ENCODE measurements at regions not wholly inside any gene's neighbourhood (a gene's known extent, or its start where the extent isn't known, plus 50 kb on each side); places are given as distances from the start of the nearest gene placed in this dataset.

GRCh38 chr9:12204512-12204911, 488.7 kb upstream of the TYRP1 start:
- Mint-ChIP-seq H3K4me3 (no peak overlapping the region), H3K9me3 (peaks cover 0 to 2% (median 0%) of the 10 kb centered on the region in 3 donors), H3K27ac (no peak overlapping the region), H3K27me3 (no peaks in the 10 kb centered on the region), H3K36me3 (no peaks in the 10 kb centered on the region), H3K4me1 (no peaks in the 10 kb centered on the region)

GRCh38 chr9:12212860-12213259, 480.3 kb upstream of the TYRP1 start:
- Mint-ChIP-seq H3K27me3 (no peaks in the 10 kb centered on the region), H3K36me3 (no peaks in the 10 kb centered on the region), H3K4me1 (no peaks in the 10 kb centered on the region), H3K9me3 (peaks cover 0 to 4% (median 1%) of the 10 kb centered on the region in 3 donors), H3K27ac (no peak overlapping the region), H3K4me3 (no peak overlapping the region)

GRCh38 chr9:12221470-12221869, 471.7 kb upstream of the TYRP1 start:
- Mint-ChIP-seq H3K4me1 (no peaks in the 10 kb centered on the region), H3K9me3 (peaks cover 0 to 8% (median 0%) of the 10 kb centered on the region in 3 donors), H3K27me3 (no peaks in the 10 kb centered on the region), H3K36me3 (no peaks in the 10 kb centered on the region), H3K27ac (no peak overlapping the region), H3K4me3 (no peak overlapping the region)

GRCh38 chr9:12224449-12224848, 468.7 kb upstream of the TYRP1 start:
- H3K36me3 Mint-ChIP-seq: no peaks in the 10 kb centered on the region
- no peaks in the 10 kb centered on the region for H3K4me1 Mint-ChIP-seq
- no peak overlapping the region for H3K4me3 Mint-ChIP-seq

GRCh38 chr9:12230708-12231107, 462.5 kb upstream of the TYRP1 start:
- H3K9me3 Mint-ChIP-seq: peaks cover 8 to 16% (median 14%) of the 10 kb centered on the region in 3 donors
- no peaks in the 10 kb centered on the region for H3K36me3 Mint-ChIP-seq
- H3K27me3 Mint-ChIP-seq: no peaks in the 10 kb centered on the region
- H3K4me3 Mint-ChIP-seq: no peak overlapping the region
- H3K4me1 Mint-ChIP-seq: no peaks in the 10 kb centered on the region
- H3K27ac Mint-ChIP-seq: peak overlapping the region in 1 of 3 donors; percentile 4

More at GRCh38 chr9:12224449-12224848, 468.7 kb upstream of the TYRP1 start:
- Mint-ChIP-seq H3K9me3 (peaks cover 0 to 8% (median 2%) of the 10 kb centered on the region in 3 donors), H3K27me3 (no peaks in the 10 kb centered on the region), H3K27ac (no peak overlapping the region)

- Mint-ChIP-seq H3K4me1 (no peaks in the 10 kb centered on the region), H3K27ac (no peak overlapping the region), H3K36me3 (no peaks in the 10 kb centered on the region), H3K4me3 (no peak overlapping the region), H3K9me3 (peaks cover 8 to 16% (median 14%) of the 10 kb centered on the region in 3 donors), H3K27me3 (no peaks in the 10 kb centered on the region)
Observed at GRCh38 chr9:12231832-12232231, 461.4 kb upstream of the TYRP1 start.

GRCh38 chr9:12232836-12233235, 460.3 kb upstream of the TYRP1 start:
- peaks cover 8 to 16% (median 14%) of the 10 kb centered on the region in 3 donors for H3K9me3 Mint-ChIP-seq
- no peaks in the 10 kb centered on the region for H3K27me3 Mint-ChIP-seq
- no peak overlapping the region for H3K4me3 Mint-ChIP-seq
- no peaks in the 10 kb centered on the region for H3K36me3 Mint-ChIP-seq
- no peaks in the 10 kb centered on the region for H3K4me1 Mint-ChIP-seq
- peak overlapping the region in 1 of 3 donors; percentile 1 for H3K27ac Mint-ChIP-seq

GRCh38 chr9:12253941-12254340, 439.2 kb upstream of the TYRP1 start:
- Mint-ChIP-seq H3K4me1 (peaks cover 0 to 2% (median 0%) of the 10 kb centered on the region in 3 donors), H3K9me3 (peaks cover 8 to 29% (median 10%) of the 10 kb centered on the region in 3 donors), H3K27ac (no peak overlapping the region), H3K4me3 (no peak overlapping the region), H3K27me3 (no peaks in the 10 kb centered on the region), H3K36me3 (peaks cover 3% of the 10 kb centered on the region)

- H3K4me3 Mint-ChIP-seq: no peak overlapping the region
- H3K27me3 Mint-ChIP-seq: no peaks in the 10 kb centered on the region
- H3K27ac Mint-ChIP-seq: no peak overlapping the region
- H3K36me3 Mint-ChIP-seq: no peaks in the 10 kb centered on the region
- H3K4me1 Mint-ChIP-seq: no peaks in the 10 kb centered on the region
- H3K9me3 Mint-ChIP-seq: peaks cover 4 to 12% (median 7%) of the 10 kb centered on the region in 3 donors
Observed at GRCh38 chr9:12266758-12267157, 426.4 kb upstream of the TYRP1 start.

GRCh38 chr9:12271421-12271891, 421.7 kb upstream of the TYRP1 start:
- peaks cover 3 to 18% (median 4%) of the 10 kb centered on the region in 3 donors for H3K9me3 Mint-ChIP-seq
- no peaks in the 10 kb centered on the region for H3K36me3 Mint-ChIP-seq
- H3K4me1 Mint-ChIP-seq: no peaks in the 10 kb centered on the region
- no peaks in the 10 kb centered on the region for H3K27me3 Mint-ChIP-seq
- H3K27ac Mint-ChIP-seq: no peak overlapping the region
- no peak overlapping the region for H3K4me3 Mint-ChIP-seq

- Mint-ChIP-seq H3K4me1 (no peaks in the 10 kb centered on the region), H3K27me3 (no peaks in the 10 kb centered on the region), H3K9me3 (peaks cover 3 to 18% (median 4%) of the 10 kb centered on the region in 3 donors), H3K36me3 (no peaks in the 10 kb centered on the region), H3K27ac (no peak overlapping the region), H3K4me3 (no peak overlapping the region)
Observed at GRCh38 chr9:12272471-12273120, 420.6 kb upstream of the TYRP1 start.

GRCh38 chr9:12274577-12274976, 418.6 kb upstream of the TYRP1 start:
- Mint-ChIP-seq H3K27me3 (no peaks in the 10 kb centered on the region), H3K27ac (no peak overlapping the region), H3K4me3 (no peak overlapping the region), H3K36me3 (no peaks in the 10 kb centered on the region), H3K4me1 (no peaks in the 10 kb centered on the region), H3K9me3 (peaks cover 4 to 17% (median 6%) of the 10 kb centered on the region in 3 donors)

GRCh38 chr9:12276505-12276904, 416.7 kb upstream of the TYRP1 start:
- Mint-ChIP-seq H3K9me3 (peaks cover 5 to 23% (median 7%) of the 10 kb centered on the region in 3 donors), H3K27me3 (no peaks in the 10 kb centered on the region), H3K4me1 (no peaks in the 10 kb centered on the region), H3K27ac (no peak overlapping the region), H3K4me3 (no peak overlapping the region), H3K36me3 (no peaks in the 10 kb centered on the region)

- H3K4me3 Mint-ChIP-seq: no peak overlapping the region
- no peaks in the 10 kb centered on the region for H3K4me1 Mint-ChIP-seq
- H3K27ac Mint-ChIP-seq: no peak overlapping the region
- no peaks in the 10 kb centered on the region for H3K36me3 Mint-ChIP-seq
- peaks cover 0 to 16% (median 3%) of the 10 kb centered on the region in 3 donors for H3K9me3 Mint-ChIP-seq
- no peaks in the 10 kb centered on the region for H3K27me3 Mint-ChIP-seq
Observed at GRCh38 chr9:12289711-12290110, 403.5 kb upstream of the TYRP1 start.

GRCh38 chr9:12290166-12290869, 402.9 kb upstream of the TYRP1 start:
- no peaks in the 10 kb centered on the region for H3K27me3 Mint-ChIP-seq
- H3K9me3 Mint-ChIP-seq: peaks cover 0 to 20% (median 3%) of the 10 kb centered on the region in 3 donors
- no peaks in the 10 kb centered on the region for H3K4me1 Mint-ChIP-seq
- no peaks in the 10 kb centered on the region for H3K36me3 Mint-ChIP-seq
- no peak overlapping the region for H3K4me3 Mint-ChIP-seq
- peak overlapping the region in 1 of 3 donors; percentile 57 for H3K27ac Mint-ChIP-seq
